ENCODE measurements at regions not wholly inside any gene's neighbourhood (a gene's known extent, or its start where the extent isn't known, plus 50 kb on each side); places are given as distances from the start of the nearest gene placed in this dataset.
"Not testable (repeated sequence)": the region's sequence is repeated elsewhere in the genome, so short reads cannot be mapped to it uniquely, and the experiment has no call there.

DNA sequence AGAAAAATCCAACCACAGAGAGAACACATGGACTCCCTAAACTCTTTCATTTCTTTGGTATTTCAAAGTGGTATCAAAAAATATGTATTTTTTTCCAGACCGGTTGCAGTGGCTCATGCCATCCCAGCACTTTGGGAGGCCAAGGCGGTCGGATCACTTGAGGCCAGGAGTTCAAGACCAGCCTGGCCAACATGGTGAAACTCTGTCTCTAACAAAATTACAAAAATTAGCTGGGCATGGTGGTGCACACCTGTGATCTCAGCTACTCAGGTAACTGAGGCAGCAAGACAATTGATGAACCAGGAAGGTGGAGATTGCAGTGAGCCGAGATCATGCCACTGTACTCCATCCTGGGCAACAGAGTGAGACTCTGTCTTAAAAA, 121.8 kb downstream of the RIN2 start:
- POLR2A ChIA-PET; DNase-seq; H3K9me3 ChIP-seq (ENCODE audit: low read length); CTCF ChIA-PET; H3K4me3 ChIP-seq (ENCODE audit: low read length); H3K27ac ChIP-seq (ENCODE audit: low read depth, low read length); H3K27me3 Mint-ChIP-seq; H3K4me1 Mint-ChIP-seq; H3K4me3 Mint-ChIP-seq; H3K4me1 ChIP-seq (ENCODE audit: insufficient read depth, low read length); H3K36me3 ChIP-seq (ENCODE audit: insufficient read depth, low read length); H3K27ac Mint-ChIP-seq; H3K27me3 ChIP-seq (ENCODE audit: insufficient read depth, low read length, poor library complexity, severe bottlenecking); H3K9me3 Mint-ChIP-seq; H3K36me3 Mint-ChIP-seq: not testable (repeated sequence)

DNA sequence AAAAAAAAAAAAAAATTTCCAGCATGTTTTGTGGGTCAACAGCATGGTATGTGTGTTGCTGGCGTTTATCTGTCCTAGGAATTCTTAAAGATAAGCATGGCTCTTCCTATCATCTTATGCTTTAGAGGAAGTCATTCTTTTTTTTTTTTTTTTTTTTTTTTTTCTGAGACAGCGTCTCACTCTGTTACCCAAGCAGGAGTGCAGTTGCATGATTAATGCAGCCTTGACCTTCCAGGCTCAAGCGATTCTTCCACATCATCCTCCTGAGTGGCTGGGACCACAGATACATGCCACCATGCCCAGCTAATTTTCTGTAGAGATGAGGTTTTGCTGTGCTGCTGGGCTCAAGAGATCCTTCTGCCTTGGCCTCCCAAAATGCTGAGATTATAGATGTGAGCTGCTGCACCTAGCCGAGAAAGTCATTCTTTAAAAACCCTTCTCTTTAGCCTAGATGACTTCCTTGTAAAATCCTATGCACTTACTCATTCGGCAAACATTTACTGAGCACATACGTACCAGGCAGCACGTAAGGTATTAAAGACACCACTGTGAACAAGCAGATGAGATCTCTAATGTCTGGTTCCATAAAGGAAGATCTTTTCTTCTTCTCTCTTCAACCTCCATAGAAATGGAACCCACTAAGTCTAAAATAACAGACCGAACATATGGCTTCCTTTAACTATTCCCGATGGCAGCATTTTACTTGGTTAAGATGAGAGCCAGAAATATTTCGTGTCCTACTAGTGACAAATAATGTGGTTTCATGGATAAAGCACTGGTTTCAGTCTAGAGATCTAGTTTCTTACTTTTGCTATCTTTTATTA, 122.4 kb downstream of the RIN2 start:
- Histone ChIP-seq H3K4me3 (ENCODE audit: low read length) (no peak overlapping the region), H3K27me3 (ENCODE audit: insufficient read depth, low read length, poor library complexity, severe bottlenecking) (no peaks in the 10 kb centered on the region), H3K4me1 (ENCODE audit: insufficient read depth, low read length) (no peaks in the 10 kb centered on the region), H3K9me3 (ENCODE audit: low read length) (no peaks in the 10 kb centered on the region), H3K27ac (ENCODE audit: low read depth, low read length) (no peak overlapping the region), H3K36me3 (ENCODE audit: insufficient read depth, low read length) (no peaks in the 10 kb centered on the region)
- Mint-ChIP-seq H3K36me3 (no peaks in the 10 kb centered on the region), H3K27me3 (peaks cover 0 to 5% of the 10 kb centered on the region in 2 donors), H3K4me1 (no peaks in the 10 kb centered on the region), H3K27ac (no peak overlapping the region), H3K9me3 (peaks cover 0 to 3% (median 0%) of the 10 kb centered on the region in 5 donors), H3K4me3 (no peak overlapping the region)
- no peak for DNase-seq
- ChIA-PET POLR2A (no interaction called here), CTCF (no interaction called here)

DNA sequence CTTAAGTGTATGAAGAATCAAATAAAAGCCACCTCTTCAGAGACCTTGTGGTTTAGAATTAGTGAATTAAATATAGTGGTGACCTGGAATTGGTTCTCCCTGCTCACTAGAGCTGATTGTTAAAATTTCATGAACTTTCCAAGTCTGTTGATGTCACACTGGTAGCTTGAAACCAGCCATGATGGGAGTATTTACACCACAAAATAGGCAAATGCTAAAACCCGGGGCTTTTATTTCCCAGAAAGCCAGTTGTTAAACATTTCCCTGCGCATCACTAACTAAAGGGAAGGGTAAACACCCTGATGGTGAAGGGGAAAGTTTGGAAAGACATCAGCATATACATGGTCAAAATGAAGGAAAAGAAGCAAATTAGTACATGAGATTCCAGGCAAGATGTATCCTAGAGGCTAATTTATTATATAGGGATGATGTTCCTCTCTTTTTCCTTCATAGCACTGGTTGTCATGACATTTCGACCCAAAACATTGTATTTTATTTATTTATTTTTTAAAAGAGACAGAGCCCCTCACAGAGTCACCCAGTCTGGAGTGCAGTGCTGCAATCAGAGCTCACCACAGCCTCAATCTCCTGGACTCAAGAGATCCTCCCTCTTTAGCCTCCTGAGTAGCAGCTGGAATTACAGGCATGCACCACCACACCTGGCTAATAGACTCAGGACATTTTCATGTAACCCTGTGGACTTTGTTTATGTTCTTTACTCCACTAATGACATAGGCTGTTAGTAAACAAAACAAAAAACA, 123.2 kb downstream of the RIN2 start:
- Histone ChIP-seq H3K27me3 (ENCODE audit: insufficient read depth, low read length, poor library complexity, severe bottlenecking) (no peaks in the 10 kb centered on the region), H3K4me1 (ENCODE audit: insufficient read depth, low read length) (no peaks in the 10 kb centered on the region), H3K36me3 (ENCODE audit: insufficient read depth, low read length) (no peaks in the 10 kb centered on the region), H3K4me3 (ENCODE audit: low read length) (no peak overlapping the region), H3K27ac (ENCODE audit: low read depth, low read length) (no peak overlapping the region), H3K9me3 (ENCODE audit: low read length) (no peaks in the 10 kb centered on the region)
- DNase-seq: no peak
- Mint-ChIP-seq H3K4me3 (no peak overlapping the region), H3K36me3 (no peaks in the 10 kb centered on the region), H3K27ac (no peak overlapping the region), H3K9me3 (peaks cover 0 to 3% (median 0%) of the 10 kb centered on the region in 5 donors), H3K27me3 (peaks cover 0 to 2% of the 10 kb centered on the region in 2 donors), H3K4me1 (no peaks in the 10 kb centered on the region)
- ChIA-PET CTCF (no interaction called here), POLR2A (no interaction called here)

DNA sequence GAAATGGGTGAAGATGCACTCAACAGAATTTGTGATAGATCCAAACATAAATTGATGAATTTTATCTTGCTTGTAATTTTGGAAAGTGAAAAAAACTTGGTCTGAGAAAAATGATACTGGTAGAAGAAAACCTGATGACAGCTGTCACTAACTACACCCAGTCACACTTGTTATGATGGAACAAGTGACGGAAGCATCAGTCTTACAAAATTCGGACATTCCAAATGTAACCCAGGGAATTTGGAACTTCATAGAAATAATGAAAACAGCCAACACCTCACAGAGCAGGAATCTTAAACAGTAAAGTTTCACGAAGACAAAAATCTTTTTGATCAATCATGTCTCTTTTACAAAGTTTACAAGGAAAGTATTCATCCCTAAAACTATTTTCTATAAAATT, 123.9 kb downstream of the RIN2 start:
- Mint-ChIP-seq H3K4me1 (no peaks in the 10 kb centered on the region), H3K36me3 (no peaks in the 10 kb centered on the region), H3K27me3 (no peaks in the 10 kb centered on the region), H3K4me3 (no peak overlapping the region), H3K9me3 (peaks cover 0 to 3% (median 0%) of the 10 kb centered on the region in 5 donors), H3K27ac (no peak overlapping the region)
- CTCF ChIA-PET: no interaction called here
- Histone ChIP-seq H3K36me3 (ENCODE audit: insufficient read depth, low read length) (no peaks in the 10 kb centered on the region), H3K9me3 (ENCODE audit: low read length) (no peaks in the 10 kb centered on the region), H3K4me1 (ENCODE audit: insufficient read depth, low read length) (no peaks in the 10 kb centered on the region), H3K27ac (ENCODE audit: low read depth, low read length) (no peak overlapping the region), H3K27me3 (ENCODE audit: insufficient read depth, low read length, poor library complexity, severe bottlenecking) (no peaks in the 10 kb centered on the region), H3K4me3 (ENCODE audit: low read length) (no peak overlapping the region)
- DNase-seq: no peak
- POLR2A ChIA-PET: no interaction called here

DNA sequence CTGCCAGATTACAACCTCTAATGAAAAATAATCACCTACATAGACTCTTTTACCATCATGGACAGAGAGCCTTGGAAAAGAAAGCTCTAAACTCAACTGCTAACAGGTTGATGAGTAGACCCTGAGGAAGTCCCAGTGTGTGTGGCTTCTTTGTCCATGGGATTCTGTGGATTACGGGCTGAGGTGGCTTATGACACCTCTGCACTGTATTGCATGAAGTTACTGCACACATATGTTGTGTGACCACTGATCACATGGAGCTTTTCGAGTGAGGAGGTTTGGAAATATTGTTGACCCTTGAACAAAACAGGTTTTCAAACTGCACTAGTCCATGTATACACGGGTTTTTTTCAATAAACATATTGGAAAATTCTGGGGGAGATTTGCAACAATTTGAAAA, 124.4 kb downstream of the RIN2 start:
- H3K4me1 Mint-ChIP-seq: no peaks in the 10 kb centered on the region
- peaks cover 0 to 3% (median 0%) of the 10 kb centered on the region in 5 donors for H3K9me3 Mint-ChIP-seq
- Histone ChIP-seq H3K4me3 (ENCODE audit: low read length) (no peak overlapping the region), H3K4me1 (ENCODE audit: insufficient read depth, low read length) (no peaks in the 10 kb centered on the region), H3K9me3 (ENCODE audit: low read length) (no peaks in the 10 kb centered on the region), H3K27ac (ENCODE audit: low read depth, low read length) (no peak overlapping the region), H3K36me3 (ENCODE audit: insufficient read depth, low read length) (no peaks in the 10 kb centered on the region), H3K27me3 (ENCODE audit: insufficient read depth, low read length, poor library complexity, severe bottlenecking) (no peaks in the 10 kb centered on the region)
- H3K36me3 Mint-ChIP-seq: no peaks in the 10 kb centered on the region
- no peak overlapping the region for H3K27ac Mint-ChIP-seq
- no peak overlapping the region for H3K4me3 Mint-ChIP-seq
- POLR2A ChIA-PET: no interaction called here
- CTCF ChIA-PET: no interaction called here
- no peak for DNase-seq
- H3K27me3 Mint-ChIP-seq: no peaks in the 10 kb centered on the region

DNA sequence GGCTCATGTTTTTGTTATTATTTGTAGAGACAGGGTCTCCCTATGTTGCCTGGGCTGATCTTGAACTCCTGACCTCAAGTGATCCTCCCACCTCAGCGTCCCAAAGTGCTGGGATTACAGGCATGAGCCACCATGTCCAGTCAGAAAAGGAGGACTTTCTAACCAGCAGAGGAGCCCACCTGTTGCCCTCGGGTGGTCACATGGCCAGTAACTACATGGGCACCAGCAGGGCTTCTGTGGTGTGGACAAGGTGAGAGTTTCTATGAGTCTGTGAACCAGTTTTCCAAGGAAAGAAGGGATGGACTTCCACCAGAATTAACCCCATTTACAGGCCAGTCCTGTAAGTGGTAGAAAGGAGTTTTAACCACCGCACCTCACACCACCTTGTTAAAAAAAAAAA, 125.4 kb downstream of the RIN2 start:
- Histone ChIP-seq H3K4me1 (ENCODE audit: insufficient read depth, low read length) (no peaks in the 10 kb centered on the region), H3K27ac (ENCODE audit: low read depth, low read length) (no peak overlapping the region), H3K36me3 (ENCODE audit: insufficient read depth, low read length) (no peaks in the 10 kb centered on the region), H3K9me3 (ENCODE audit: low read length) (no peaks in the 10 kb centered on the region), H3K4me3 (ENCODE audit: low read length) (no peak overlapping the region), H3K27me3 (ENCODE audit: insufficient read depth, low read length, poor library complexity, severe bottlenecking) (no peaks in the 10 kb centered on the region)
- no peaks in the 10 kb centered on the region for H3K36me3 Mint-ChIP-seq
- no peak overlapping the region for H3K4me3 Mint-ChIP-seq
- no peaks in the 10 kb centered on the region for H3K4me1 Mint-ChIP-seq
- H3K27ac Mint-ChIP-seq: peak overlapping the region in 1 of 8 donors; percentile 50
- CTCF ChIA-PET: no interaction called here
- H3K27me3 Mint-ChIP-seq: peaks cover 0 to 5% of the 10 kb centered on the region in 2 donors
- DNase-seq: no peak
- peaks cover 0 to 3% (median 0%) of the 10 kb centered on the region in 5 donors for H3K9me3 Mint-ChIP-seq
- POLR2A ChIA-PET: no interaction called here

DNA sequence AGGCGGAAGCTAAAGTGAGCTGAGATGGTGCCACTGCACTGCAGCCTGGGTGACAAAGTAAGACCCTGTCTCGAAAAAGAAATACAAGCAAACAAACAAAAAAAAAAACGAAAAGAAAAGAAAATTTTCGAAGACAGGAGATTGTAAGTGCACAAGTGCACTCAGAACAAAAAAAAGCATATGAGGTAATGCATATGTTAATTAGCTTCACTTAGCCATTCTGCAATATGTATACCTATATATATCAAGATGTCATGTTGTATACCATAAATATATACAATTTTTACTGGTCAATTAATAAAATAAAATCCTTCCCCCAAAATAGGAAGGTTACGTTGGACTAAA, 127.5 kb downstream of the RIN2 start:
- peaks cover 3 to 11% of the 10 kb centered on the region in 2 donors for H3K27me3 Mint-ChIP-seq
- H3K4me3 ChIP-seq (ENCODE audit: low read length): no peak overlapping the region
- H3K36me3 Mint-ChIP-seq: no peaks in the 10 kb centered on the region
- H3K27ac ChIP-seq (ENCODE audit: low read depth, low read length): no peak overlapping the region
- DNase-seq: no peak
- peaks cover 0 to 3% (median 0%) of the 10 kb centered on the region in 5 donors for H3K9me3 Mint-ChIP-seq
- no peak overlapping the region for H3K4me3 Mint-ChIP-seq
- ChIA-PET POLR2A (no interaction called here), CTCF (no interaction called here)
- H3K4me1 ChIP-seq (ENCODE audit: insufficient read depth, low read length): no peaks in the 10 kb centered on the region
- H3K27ac Mint-ChIP-seq: no peak overlapping the region
- no peaks in the 10 kb centered on the region for H3K4me1 Mint-ChIP-seq
- H3K27me3 ChIP-seq (ENCODE audit: insufficient read depth, low read length, poor library complexity, severe bottlenecking): no peaks in the 10 kb centered on the region
- H3K9me3 ChIP-seq (ENCODE audit: low read length): no peaks in the 10 kb centered on the region
- H3K36me3 ChIP-seq (ENCODE audit: insufficient read depth, low read length): no peaks in the 10 kb centered on the region

DNA sequence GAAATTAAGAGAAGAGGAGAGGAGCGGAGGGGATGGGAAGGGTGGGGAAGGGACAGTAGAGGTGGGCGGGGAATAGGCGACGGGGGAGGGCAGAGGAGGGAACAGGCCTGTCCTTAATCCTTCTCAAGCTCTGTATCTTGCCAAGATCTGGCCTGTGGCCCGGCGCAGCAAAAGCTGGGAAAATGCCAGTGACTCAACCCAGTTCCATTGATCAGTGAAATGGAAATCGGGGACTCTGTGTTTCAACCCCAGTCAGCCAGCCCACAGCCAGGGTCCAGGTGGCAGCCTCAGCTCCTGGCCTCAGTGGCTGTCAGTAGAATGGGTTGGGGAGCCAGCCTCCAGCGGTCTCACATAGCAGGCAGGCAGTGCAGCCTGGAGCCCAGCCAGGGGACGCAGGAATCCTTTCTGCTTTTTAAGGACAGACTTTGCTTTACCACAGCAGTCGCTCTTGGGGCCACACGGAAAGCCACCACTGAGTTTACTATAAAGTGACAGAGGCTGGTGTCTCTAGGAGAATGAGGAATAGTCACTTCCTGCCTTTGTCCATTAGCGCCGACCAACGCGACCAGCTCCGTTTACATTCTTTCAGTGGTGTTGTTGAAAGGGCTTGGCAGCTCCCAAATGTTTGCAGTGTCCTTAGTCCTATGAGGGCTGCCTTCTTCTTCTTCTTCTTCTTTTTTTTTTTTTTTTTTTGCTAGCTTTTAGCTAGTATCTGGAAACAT, 128.0 kb downstream of the RIN2 start:
- Mint-ChIP-seq H3K27ac (no peak overlapping the region), H3K4me3 (no peak overlapping the region), H3K36me3 (no peaks in the 10 kb centered on the region), H3K9me3 (peaks cover 0 to 3% (median 0%) of the 10 kb centered on the region in 5 donors), H3K27me3 (peaks cover 3 to 11% of the 10 kb centered on the region in 2 donors), H3K4me1 (no peaks in the 10 kb centered on the region)
- no peaks in the 10 kb centered on the region for H3K9me3 ChIP-seq (ENCODE audit: low read length)
- ChIA-PET CTCF (no interaction called here), POLR2A (no interaction called here)
- no peak overlapping the region for H3K27ac ChIP-seq (ENCODE audit: low read depth, low read length)
- DNase-seq: no peak
- no peak overlapping the region for H3K4me3 ChIP-seq (ENCODE audit: low read length)
- H3K4me1 ChIP-seq (ENCODE audit: insufficient read depth, low read length): no peaks in the 10 kb centered on the region
- no peaks in the 10 kb centered on the region for H3K27me3 ChIP-seq (ENCODE audit: insufficient read depth, low read length, poor library complexity, severe bottlenecking)
- no peaks in the 10 kb centered on the region for H3K36me3 ChIP-seq (ENCODE audit: insufficient read depth, low read length)
